Lower leg skin (tissue), 4 donors: ENCODE measurements at regions not wholly inside any gene's neighbourhood (a gene's known extent, or its start where the extent isn't known, plus 50 kb on each side); places are given as distances from the start of the nearest gene placed in this dataset.
"Not testable (repeated sequence)": the region's sequence is repeated elsewhere in the genome, so short reads cannot be mapped to it uniquely, and the experiment has no call there.

Source experiments
- DNase-seq, 2 donors: peaks; one replicate each; pipeline ENCODE4 v3.0.0-alpha.2; 2019; ENCODE audit warnings: low spot score in 2 of 2
- H3K4me3 ChIP-seq: fragments of 200-600 bp; sonication (generic); 2 replicates; pipeline ENCODE4 v1.5.1; 2017; ENCODE audit warnings: mild to moderate bottlenecking, low read depth; ENCODE audit not compliant: poor library complexity, severe bottlenecking
- POLR2A ChIP-seq, 2 donors: fragments of 450-650 bp; IDR thresholded peaks; one replicate each; pipeline ENCODE4 v1.6.1; 2016 to 2017; ENCODE audit warnings: antibody characterized with exemption in 2 of 2, mild to moderate bottlenecking in 1 of 2, moderate library complexity in 1 of 2
- WGBS, 2 donors: methylation state at CpG; one replicate each; pipeline ENCODE4 v1.1.5; 2018; 5-methylcytosine and 5-hydroxymethylcytosine counted together
- intact Hi-C: fragments of 100-400 bp; cut with DNase I; formaldehyde crosslinking; loops from one replicate; pipeline ENCODE4 v1.15.0; 2023; ENCODE audit warnings: low total_unique reads
- TF ChIP-seq, protein P1 (sequence below), 3 donors: fragments of 450-650 bp; IDR thresholded peaks; one replicate each; pipeline ENCODE4 v1.5.1; 2016; ENCODE audit warnings: antibody characterized with exemption in 3 of 3, mild to moderate bottlenecking in 3 of 3, moderate library complexity in 2 of 3

DNA sequence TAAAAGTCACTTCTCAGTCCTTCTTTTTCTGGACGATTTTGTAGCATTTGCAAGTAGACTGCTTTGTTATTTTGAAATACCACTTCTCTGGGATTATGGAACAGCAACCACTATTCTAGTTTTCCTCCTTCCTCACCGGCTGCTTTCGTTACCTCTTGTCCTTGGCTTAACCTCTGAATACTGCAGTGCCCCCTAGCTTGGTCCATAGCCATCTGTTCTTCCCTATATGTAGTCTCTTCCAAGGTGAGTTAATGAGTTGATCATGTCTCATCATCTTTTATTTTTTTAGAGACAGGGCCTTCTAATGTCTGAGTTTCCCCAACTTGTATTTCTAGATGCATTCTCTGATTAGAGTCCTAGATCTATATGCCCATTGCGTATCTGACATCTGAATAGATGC lies 694.3 kb downstream of the NTRK3 start:
- DNase-seq, result no peak
- TF ChIP-seq POLR2A (IDR thresholded peaks at IDR 0.05), result no peak
- TF ChIP-seq, protein P1, sequence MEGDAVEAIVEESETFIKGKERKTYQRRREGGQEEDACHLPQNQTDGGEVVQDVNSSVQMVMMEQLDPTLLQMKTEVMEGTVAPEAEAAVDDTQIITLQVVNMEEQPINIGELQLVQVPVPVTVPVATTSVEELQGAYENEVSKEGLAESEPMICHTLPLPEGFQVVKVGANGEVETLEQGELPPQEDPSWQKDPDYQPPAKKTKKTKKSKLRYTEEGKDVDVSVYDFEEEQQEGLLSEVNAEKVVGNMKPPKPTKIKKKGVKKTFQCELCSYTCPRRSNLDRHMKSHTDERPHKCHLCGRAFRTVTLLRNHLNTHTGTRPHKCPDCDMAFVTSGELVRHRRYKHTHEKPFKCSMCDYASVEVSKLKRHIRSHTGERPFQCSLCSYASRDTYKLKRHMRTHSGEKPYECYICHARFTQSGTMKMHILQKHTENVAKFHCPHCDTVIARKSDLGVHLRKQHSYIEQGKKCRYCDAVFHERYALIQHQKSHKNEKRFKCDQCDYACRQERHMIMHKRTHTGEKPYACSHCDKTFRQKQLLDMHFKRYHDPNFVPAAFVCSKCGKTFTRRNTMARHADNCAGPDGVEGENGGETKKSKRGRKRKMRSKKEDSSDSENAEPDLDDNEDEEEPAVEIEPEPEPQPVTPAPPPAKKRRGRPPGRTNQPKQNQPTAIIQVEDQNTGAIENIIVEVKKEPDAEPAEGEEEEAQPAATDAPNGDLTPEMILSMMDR (IDR thresholded peaks at IDR 0.05), result no peak
- intact Hi-C loops, result no loop called here
- no peak overlapping the region for H3K4me3 ChIP-seq
- 74 to 88% methylated on average over 4 of the region's 4 CpGs for WGBS, 2 donors

DNA sequence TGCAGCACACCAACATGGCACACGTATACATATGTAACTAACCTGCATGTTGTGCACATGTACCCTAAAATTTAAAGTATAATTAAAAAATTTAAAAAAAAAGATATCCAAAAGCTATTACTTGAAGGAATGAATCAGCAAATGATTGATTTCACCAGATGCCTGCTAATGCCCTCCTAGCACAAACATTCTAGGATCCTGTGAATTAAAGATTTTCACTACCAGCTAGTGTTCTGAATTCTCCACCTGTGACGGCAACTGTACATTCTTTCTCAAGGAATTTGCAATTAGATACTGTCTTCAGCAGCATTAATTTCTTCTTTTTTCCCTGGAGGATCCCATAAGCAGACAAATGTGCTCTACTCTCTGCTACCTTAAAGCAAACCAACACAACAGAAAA lies 694.9 kb downstream of the NTRK3 start:
- TF ChIP-seq POLR2A (IDR thresholded peaks at IDR 0.05), result no peak
- TF ChIP-seq, protein P1 (IDR thresholded peaks at IDR 0.05), result no peak
- intact Hi-C loops, result no loop called here
- DNase-seq, result no peak
- no peak overlapping the region for H3K4me3 ChIP-seq
- WGBS, 2 donors, result 95 to 100% methylated on average over 2 of the region's 2 CpGs

DNA sequence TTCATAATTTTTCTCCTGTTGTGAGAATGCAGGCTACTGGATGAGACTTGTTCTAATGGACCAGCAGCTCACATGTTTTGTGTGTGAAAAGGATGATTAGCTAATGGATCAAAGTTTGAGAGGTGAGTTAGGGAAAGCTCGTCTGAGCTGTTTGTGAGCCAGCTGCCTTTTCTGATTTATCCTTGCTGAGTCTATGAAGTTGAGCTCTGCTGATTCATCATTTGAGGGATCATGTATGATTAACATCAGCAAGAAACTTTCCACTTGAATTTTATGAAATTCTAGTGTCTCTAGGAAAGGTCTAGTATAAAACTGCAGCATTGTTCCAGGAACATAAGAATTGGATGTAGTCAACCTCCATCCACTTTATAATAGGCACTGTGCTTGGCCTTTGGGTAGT lies 698.7 kb downstream of the NTRK3 start:
- TF ChIP-seq, protein P1 (IDR thresholded peaks at IDR 0.05), result no peak
- WGBS, 2 donors, result 21 to 59% methylated on average over 1 of the region's 1 CpG
- DNase-seq, result no peak
- intact Hi-C loops, result no loop called here
- no peak overlapping the region for H3K4me3 ChIP-seq

DNA sequence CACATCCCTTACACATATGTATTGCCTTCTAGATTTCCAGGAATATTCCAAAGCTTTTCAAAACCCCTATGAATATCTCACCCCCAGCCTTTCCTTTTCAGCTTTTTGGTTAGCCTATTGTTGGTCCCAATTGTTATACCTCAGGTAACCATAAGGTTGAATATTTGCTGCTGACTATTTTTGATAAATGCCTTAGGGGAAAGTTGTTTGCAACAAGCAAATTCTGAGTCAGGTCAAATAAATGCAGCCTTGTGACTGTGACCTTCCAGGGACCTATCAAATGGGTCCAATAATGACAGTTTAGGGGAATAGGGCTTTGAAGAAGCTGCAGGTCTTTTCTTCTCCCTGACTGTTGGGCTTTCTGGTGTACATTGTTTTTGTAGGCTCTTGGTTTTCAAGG lies 699.7 kb downstream of the NTRK3 start:
- H3K4me3 ChIP-seq, result no peak overlapping the region
- no peak for DNase-seq
- TF ChIP-seq, protein P1 (IDR thresholded peaks at IDR 0.05), result no peak
- no peak for TF ChIP-seq POLR2A (IDR thresholded peaks at IDR 0.05)
- intact Hi-C loops, result no loop called here

DNA sequence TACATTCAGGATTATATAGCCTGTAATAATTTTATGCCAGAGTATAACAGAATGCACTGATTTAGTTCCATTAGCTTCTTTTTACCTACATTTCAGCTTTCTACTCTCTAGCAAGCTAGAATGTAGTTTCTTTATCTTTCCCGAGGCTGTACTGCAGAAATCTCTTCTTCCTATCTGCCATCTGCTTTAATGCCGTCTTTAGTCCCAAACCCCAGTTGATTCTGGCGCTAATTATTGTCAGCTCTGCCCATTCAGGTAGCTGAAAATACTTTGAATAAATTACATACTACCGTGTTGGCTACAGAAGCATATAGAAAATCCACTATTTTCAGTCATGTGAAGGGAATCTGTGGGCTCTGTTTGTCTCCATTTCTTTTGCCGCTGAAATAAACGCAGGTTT lies 706.7 kb downstream of the NTRK3 start:
- intact Hi-C loops, result loop anchor here (10.0 kb wide), 1 partner anchor 55 kb away; no protein-coding TSS in a partner anchor
- TF ChIP-seq, protein P1 (IDR thresholded peaks at IDR 0.05), result no peak
- TF ChIP-seq POLR2A (IDR thresholded peaks at IDR 0.05), result no peak
- H3K4me3 ChIP-seq, result no peak overlapping the region
- 87 to 91% methylated on average over 6 of the region's 6 CpGs for WGBS, 2 donors
- DNase-seq, result no peak

DNA sequence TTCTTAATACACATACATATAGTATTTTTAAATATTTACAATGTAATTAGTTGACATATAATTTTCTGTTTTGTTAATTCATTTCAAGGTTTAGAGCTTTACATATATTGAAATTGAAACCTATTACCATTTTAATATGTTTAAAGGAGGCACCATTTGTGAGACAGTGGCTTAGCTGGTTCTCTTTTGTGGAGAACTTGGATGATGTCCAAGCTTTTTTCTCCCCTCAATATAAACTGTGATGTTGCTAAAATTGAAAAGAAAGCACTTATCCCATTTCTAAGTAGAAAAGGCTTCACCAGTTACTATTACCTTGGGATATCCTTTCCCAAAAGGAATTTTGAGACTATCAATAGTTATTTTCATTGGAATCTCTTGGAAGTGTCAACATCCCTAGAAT lies 707.2 kb downstream of the NTRK3 start:
- intact Hi-C loops, result loop anchor here (10.0 kb wide), 1 partner anchor 56 kb away; no protein-coding TSS in a partner anchor
- TF ChIP-seq POLR2A (IDR thresholded peaks at IDR 0.05), result no peak
- TF ChIP-seq, protein P1 (IDR thresholded peaks at IDR 0.05), result no peak
- no peak for DNase-seq
- no peak overlapping the region for H3K4me3 ChIP-seq

DNA sequence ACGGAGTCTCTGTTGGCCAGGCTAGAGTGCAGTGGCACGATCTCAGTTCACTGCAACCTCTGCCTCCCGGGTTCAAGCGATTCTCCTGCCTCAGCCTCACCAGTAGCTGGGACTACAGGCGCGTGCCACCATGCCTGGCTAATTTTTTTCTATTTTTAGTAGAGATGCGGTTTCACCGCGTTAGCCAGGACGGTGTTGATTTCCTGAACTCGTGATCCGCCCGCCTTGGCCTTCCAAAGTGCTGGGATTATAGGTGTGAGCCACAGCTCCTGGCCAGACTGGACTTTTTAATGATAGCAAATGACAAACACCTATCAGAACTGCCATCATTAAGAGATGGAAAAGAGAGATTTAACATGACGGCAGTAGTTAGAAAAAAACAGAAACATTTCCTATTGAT lies 707.9 kb downstream of the NTRK3 start:
- WGBS, 2 donors, result 91 to 95% methylated on average over 14 of the region's 14 CpGs
- DNase-seq, result not testable (repeated sequence)
- intact Hi-C loops, result loop anchor here (10.0 kb wide), 1 partner anchor 56 kb away; no protein-coding TSS in a partner anchor

More for the DNA sequence above, 707.9 kb downstream of the NTRK3 start:
- H3K4me3 ChIP-seq, result not testable (repeated sequence)
